Stimulated activated CD4-positive, alpha-beta T cell treated with anti-CD3 and anti-CD28 coated beads, Interleukin-15, amount 100 ng/mL, for 1 hour (primary cell): ENCODE measurements at regions not wholly inside any gene's neighbourhood (a gene's known extent, or its start where the extent isn't known, plus 50 kb on each side); places are given as distances from the start of the nearest gene placed in this dataset.

Source experiments
- DNase-seq, 2 donors: peaks; one replicate each; pipeline ENCODE4 v3.0.0-alpha.2; 2020; ENCODE audit warnings: low read depth in 1 of 2, low spot score in 1 of 2

GRCh38 chr20:60500038-60500701 is 541.9 kb downstream of the CDH26 start:
- DNase-seq: no peak

- DNase-seq: no peak
These were observed 542.8 kb downstream of the CDH26 start for GRCh38 chr20:60501048-60501447.

GRCh38 chr20:60502881-60503280 is 544.7 kb downstream of the CDH26 start:
- DNase-seq: no peak

GRCh38 chr20:60505423-60505822 is 547.2 kb downstream of the CDH26 start:
- no peak for DNase-seq

GRCh38 chr20:60506061-60506460 is 547.8 kb downstream of the CDH26 start:
- DNase-seq: no peak

GRCh38 chr20:60507087-60507694 is 549.0 kb downstream of the CDH26 start:
- no peak for DNase-seq

GRCh38 chr20:60509407-60509806 is 551.2 kb downstream of the CDH26 start:
- no peak for DNase-seq

- DNase-seq: no peak
These were observed 552.1 kb downstream of the CDH26 start for GRCh38 chr20:60510356-60510755.

GRCh38 chr20:60512443-60512842 is 554.2 kb downstream of the CDH26 start:
- DNase-seq: no peak

- no peak for DNase-seq
These were observed 554.9 kb downstream of the CDH26 start for GRCh38 chr20:60513141-60513540.

- no peak for DNase-seq
These were observed 558.2 kb downstream of the CDH26 start for GRCh38 chr20:60516442-60516841.

GRCh38 chr20:60518022-60518421 is 559.8 kb downstream of the CDH26 start:
- no peak for DNase-seq

- no peak for DNase-seq
These were observed 567.2 kb downstream of the CDH26 start for GRCh38 chr20:60525397-60525796.

GRCh38 chr20:60527656-60528055 is 569.4 kb downstream of the CDH26 start:
- DNase-seq: no peak

- DNase-seq: no peak
These were observed 569.9 kb downstream of the CDH26 start for GRCh38 chr20:60528141-60528540.

GRCh38 chr20:60529149-60529548 is 570.9 kb downstream of the CDH26 start:
- DNase-seq: no peak

- DNase-seq: no peak
These were observed 577.0 kb downstream of the CDH26 start for GRCh38 chr20:60535211-60535610.

GRCh38 chr20:60540591-60540990 is 582.4 kb downstream of the CDH26 start:
- no peak for DNase-seq

- no peak for DNase-seq
These were observed 583.8 kb downstream of the CDH26 start for GRCh38 chr20:60541991-60542390.

- DNase-seq: no peak
These were observed 585.4 kb downstream of the CDH26 start for GRCh38 chr20:60543598-60543997.

GRCh38 chr20:60553095-60553494 is 594.9 kb downstream of the CDH26 start:
- no peak for DNase-seq

- no peak for DNase-seq
These were observed 600.3 kb downstream of the CDH26 start for GRCh38 chr20:60558486-60558885.

GRCh38 chr20:60559462-60559861 is 601.2 kb downstream of the CDH26 start:
- no peak for DNase-seq
